ENCODE measurements at regions not wholly inside any gene's neighbourhood (a gene's known extent, or its start where the extent isn't known, plus 50 kb on each side); places are given as distances from the start of the nearest gene placed in this dataset.
A peak's percentile ranks its signal among the peaks of the same experiment; 100 is the strongest.
"Not testable (repeated sequence)": the region's sequence is repeated elsewhere in the genome, so short reads cannot be mapped to it uniquely, and the experiment has no call there.

DNA sequence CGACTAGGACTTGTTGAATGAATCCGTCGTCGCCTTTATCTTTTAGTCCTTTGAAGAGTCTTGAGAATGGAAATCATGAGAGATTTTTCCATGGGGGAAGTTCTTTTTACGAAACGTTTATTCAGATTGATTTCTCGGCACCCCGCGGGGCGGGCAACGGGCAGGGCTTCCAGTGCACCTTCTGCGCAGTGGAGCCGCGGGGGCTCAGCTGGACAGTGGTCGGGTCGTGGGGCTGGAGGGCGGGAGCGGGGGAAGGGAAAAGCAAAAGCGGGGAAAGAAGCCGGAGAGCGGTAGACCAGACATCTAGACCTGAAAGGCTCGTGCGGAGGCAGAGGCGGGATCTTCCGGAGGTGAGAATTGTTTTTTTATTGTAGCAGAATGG is 103.0 kb downstream of the NBPF11 start:
- peak overlapping the region; percentile 57; the same call in 1 of the 2 replicates for H3K4me3 ChIP-seq (ENCODE audit: low read length)

DNA sequence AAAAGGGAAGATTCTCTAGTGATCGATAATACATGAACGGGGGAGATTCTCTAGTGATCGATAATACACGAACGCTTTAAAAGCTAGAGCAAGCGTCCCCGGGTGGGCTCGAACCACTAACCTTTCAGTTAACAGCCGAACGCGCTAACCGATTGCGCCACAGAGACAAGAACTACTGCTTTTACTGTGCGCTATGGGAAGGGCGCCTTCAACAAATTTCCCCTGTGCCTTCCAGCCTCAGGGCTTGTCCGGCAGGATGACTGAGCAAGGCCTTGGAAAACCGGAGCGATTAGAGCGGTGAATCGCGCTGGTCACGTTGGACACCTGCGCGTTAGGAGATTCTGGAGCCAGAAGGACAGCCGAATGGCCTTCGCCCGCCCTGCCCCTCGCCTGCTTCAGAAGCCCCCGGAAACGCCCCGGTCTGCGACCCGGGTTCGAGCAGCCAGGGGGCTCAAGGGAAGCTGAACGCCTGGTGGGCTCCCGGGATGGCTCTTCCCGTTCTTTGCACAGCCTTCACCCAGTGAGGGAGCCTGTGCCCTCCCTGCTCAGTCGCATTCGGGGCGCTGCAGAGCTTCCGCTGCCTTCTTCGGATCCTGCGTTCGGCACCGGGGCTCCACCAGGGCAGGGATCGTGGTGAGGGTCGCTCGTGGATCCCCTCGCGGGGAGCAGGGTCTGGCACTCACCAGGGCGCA is 103.5 kb downstream of the NBPF11 start:
- H3K4me3 ChIP-seq (ENCODE audit: low read length) = peak overlapping the region; percentile 57; the same call in 1 of the 2 replicates

DNA sequence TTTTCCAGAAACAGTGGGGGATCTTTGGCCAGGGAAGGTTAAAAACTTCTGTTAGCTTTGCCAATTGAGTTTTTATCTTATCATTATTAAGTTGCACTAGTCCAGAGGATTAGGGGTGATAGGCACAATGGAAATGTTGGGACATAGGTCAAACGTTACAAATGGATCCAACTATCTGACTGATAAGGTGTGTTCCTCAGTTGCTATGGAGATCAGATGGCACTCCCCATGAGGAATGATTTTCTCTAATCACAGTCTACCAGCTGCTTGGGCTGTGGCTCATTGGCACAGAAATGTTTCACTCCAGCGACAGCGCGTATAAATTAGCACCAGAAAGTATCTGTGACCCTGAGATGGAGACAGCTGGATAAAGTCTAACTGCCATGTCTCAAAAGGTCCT is 106.2 kb downstream of the NBPF11 start:
- not testable (repeated sequence) for H3K4me3 ChIP-seq (ENCODE audit: low read length)

- H3K4me3 ChIP-seq (ENCODE audit: low read length) = not testable (repeated sequence)
Observed at GRCh38 chr1:148044495-148044894, 107.6 kb downstream of the NBPF11 start.

All from GM08714 (cell line).